ENCODE measurements at regions not wholly inside any gene's neighbourhood (a gene's known extent, or its start where the extent isn't known, plus 50 kb on each side); places are given as distances from the start of the nearest gene placed in this dataset.
"Not testable (repeated sequence)": the region's sequence is repeated elsewhere in the genome, so short reads cannot be mapped to it uniquely, and the experiment has no call there.

DNA sequence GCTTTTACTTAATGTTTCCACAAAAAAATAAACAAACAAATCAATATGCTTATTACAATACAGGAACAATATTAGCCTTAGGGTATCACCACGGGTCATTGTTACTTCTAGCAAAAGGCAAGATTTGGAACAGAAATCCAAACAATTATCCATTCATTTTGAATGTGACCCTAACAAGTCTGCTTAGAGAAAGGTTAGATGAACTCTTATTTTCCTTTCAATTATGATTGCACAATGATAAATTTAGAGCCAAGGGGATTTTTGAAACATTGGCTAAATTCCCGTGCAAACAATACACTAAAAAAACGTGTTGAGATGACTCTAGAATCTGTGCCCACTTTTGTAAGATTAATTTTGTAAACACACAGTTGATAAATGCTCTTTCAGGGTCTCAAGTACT lies 474.7 kb downstream of the PCDH7 start:
- no peak overlapping the region for H3K4me2 ChIP-seq
- no peak overlapping the region for H3K4me3 ChIP-seq
- DNase-seq (ENCODE audit: low read depth in 1 of 2, low spot score in 1 of 2), result no peak
- WGBS (ENCODE audit: missing lambda C conversion rate), result 12% methylated on average over 3 of the region's 3 CpGs
- H3K4me1 ChIP-seq, result no peaks in the 10 kb centered on the region
- H3K9me3 ChIP-seq, result no peaks in the 10 kb centered on the region
- ATAC-seq, result no peak
- TF ChIP-seq, protein P1, sequence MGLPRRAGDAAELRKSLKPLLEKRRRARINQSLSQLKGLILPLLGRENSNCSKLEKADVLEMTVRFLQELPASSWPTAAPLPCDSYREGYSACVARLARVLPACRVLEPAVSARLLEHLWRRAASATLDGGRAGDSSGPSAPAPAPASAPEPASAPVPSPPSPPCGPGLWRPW (IDR thresholded peaks at IDR 0.05), result no peak
- no peak for TF ChIP-seq KDM1A (IDR thresholded peaks at IDR 0.05; ENCODE audit: low read depth)
- TF ChIP-seq JUN (IDR thresholded peaks at IDR 0.05), result no peak
- no peak for TF ChIP-seq CHD2 (IDR thresholded peaks at IDR 0.05; ENCODE audit: low read length, partially characterized antibody)
- TF ChIP-seq HDAC2 (IDR thresholded peaks at IDR 0.05), result no peak
- TF ChIP-seq, protein P2, sequence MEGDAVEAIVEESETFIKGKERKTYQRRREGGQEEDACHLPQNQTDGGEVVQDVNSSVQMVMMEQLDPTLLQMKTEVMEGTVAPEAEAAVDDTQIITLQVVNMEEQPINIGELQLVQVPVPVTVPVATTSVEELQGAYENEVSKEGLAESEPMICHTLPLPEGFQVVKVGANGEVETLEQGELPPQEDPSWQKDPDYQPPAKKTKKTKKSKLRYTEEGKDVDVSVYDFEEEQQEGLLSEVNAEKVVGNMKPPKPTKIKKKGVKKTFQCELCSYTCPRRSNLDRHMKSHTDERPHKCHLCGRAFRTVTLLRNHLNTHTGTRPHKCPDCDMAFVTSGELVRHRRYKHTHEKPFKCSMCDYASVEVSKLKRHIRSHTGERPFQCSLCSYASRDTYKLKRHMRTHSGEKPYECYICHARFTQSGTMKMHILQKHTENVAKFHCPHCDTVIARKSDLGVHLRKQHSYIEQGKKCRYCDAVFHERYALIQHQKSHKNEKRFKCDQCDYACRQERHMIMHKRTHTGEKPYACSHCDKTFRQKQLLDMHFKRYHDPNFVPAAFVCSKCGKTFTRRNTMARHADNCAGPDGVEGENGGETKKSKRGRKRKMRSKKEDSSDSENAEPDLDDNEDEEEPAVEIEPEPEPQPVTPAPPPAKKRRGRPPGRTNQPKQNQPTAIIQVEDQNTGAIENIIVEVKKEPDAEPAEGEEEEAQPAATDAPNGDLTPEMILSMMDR (IDR thresholded peaks at IDR 0.05), result no peak
- no peak for TF ChIP-seq POLR2A (IDR thresholded peaks at IDR 0.05; ENCODE audit: low read length)
- TF ChIP-seq, protein P3, sequence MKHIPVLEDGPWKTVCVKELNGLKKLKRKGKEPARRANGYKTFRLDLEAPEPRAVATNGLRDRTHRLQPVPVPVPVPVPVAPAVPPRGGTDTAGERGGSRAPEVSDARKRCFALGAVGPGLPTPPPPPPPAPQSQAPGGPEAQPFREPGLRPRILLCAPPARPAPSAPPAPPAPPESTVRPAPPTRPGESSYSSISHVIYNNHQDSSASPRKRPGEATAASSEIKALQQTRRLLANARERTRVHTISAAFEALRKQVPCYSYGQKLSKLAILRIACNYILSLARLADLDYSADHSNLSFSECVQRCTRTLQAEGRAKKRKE (CRISPR knock-in tag; IDR thresholded peaks at IDR 0.05; ENCODE audit: low read depth), result no peak
- no peak for FAIRE-seq
- ChIA-PET CTCF (no interaction called here), POLR2A (no interaction called here)
- H3K27ac ChIP-seq, result no peak overlapping the region

DNA sequence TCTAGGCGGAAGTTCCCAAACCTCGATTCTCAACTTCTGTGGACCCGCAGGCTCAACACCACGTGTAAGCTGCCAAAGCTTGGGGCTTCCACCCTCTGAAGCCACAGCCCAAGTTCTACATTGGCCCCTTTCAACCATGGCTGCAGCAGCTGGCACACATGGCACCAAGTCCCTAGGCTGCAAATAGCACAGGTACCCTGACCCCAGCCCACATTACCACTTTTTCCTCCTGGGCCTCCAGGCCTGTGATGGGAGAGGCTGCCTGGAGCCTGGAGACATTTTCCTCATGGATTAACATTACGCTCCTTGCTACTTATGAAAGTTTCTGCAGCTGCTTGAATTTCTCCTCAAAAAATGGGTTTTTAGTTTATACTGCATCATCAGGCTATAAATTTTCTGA lies 479.5 kb downstream of the PCDH7 start:
- H3K9me3 ChIP-seq, result no peaks in the 10 kb centered on the region
- TF ChIP-seq ZFP36 (IDR thresholded peaks at IDR 0.05; ENCODE audit: borderline replicate concordance, partially characterized antibody) (no peak), CHD4 (IDR thresholded peaks at IDR 0.05; ENCODE audit: borderline replicate concordance) (no peak), CBX8 (IDR thresholded peaks at IDR 0.05) (no peak), EHMT2 (IDR thresholded peaks at IDR 0.05; ENCODE audit: low read depth) (no peak), PHF8 (IDR thresholded peaks at IDR 0.05; ENCODE audit: borderline replicate concordance, low read depth) (no peak), CEBPB (IDR thresholded peaks at IDR 0.05) (no peak), TP53 (CRISPR knock-in tag; IDR thresholded peaks at IDR 0.05) (no peak), CBX2 (IDR thresholded peaks at IDR 0.05; ENCODE audit: borderline replicate concordance, low read depth) (no peak), POLR2AphosphoS2 (conservative IDR thresholded peaks at IDR 0.05; ENCODE audit: low read length) (no peak)
- H3K4me1 ChIP-seq, result no peaks in the 10 kb centered on the region
- DNase-seq (ENCODE audit: low read depth in 1 of 2, low spot score in 1 of 2) (no peak), ATAC-seq (no peak), FAIRE-seq (no peak)
- ChIA-PET POLR2A (no interaction called here), CTCF (no interaction called here)
- H3K4me2 ChIP-seq, result no peak overlapping the region
- H3K27ac ChIP-seq, result no peak overlapping the region
- no peak overlapping the region for H3K4me3 ChIP-seq
- WGBS (ENCODE audit: missing lambda C conversion rate), result 28% methylated on average over 2 of the region's 5 CpGs

DNA sequence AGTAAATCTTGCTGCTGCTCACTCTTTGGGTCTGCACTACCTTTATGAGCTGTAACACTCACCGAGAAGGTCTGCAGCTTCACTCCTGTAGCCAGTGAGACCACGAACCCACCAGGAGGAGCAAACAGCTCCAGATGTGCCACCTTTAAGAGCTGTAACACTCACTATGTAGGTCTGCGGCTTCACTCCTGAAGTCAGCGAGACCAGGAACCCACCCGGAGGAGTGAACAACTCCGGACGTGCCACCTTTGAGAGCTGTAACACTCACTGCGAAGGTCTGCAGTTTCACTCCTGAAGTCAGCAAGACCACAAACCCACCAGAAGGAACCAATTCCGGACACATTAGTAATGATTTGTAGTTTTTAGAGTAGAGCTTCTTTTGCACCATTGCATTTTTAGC lies 481.9 kb downstream of the PCDH7 start:
- POLR2A ChIA-PET; H3K4me3 ChIP-seq; CTCF ChIA-PET; ATAC-seq; DNase-seq (ENCODE audit: low read depth in 1 of 2, low spot score in 1 of 2); FAIRE-seq; H3K4me1 ChIP-seq; H3K27ac ChIP-seq; H3K4me2 ChIP-seq; H3K9me3 ChIP-seq: not testable (repeated sequence)
- 45% methylated on average over 9 of the region's 9 CpGs for WGBS (ENCODE audit: missing lambda C conversion rate)

DNA sequence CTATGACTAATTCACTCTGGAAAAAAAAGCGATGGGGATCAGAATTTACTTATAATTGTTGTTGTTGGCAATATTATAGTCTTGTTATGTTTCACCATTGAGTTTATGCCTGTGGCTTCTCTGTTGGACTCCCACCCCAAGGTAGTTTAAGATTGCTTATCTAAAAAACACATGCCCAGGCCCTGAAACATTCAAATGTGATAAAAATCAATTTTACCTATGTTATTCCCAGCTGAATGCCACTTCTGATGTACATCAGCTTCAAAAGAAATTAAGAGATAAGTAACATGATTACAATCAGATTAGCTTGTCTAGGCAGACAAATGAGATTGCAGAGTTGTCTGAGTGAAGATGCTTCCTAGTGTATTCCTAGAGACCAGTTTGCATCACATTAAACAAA lies 484.7 kb downstream of the PCDH7 start:
- Histone ChIP-seq H3K4me3 (no peak overlapping the region), H3K9me3 (no peaks in the 10 kb centered on the region), H3K27ac (no peak overlapping the region), H3K4me1 (no peaks in the 10 kb centered on the region), H3K4me2 (no peak overlapping the region)
- no peak for FAIRE-seq
- no peak for ATAC-seq
- DNase-seq (ENCODE audit: low read depth in 1 of 2, low spot score in 1 of 2), result no peak
- WGBS (ENCODE audit: missing lambda C conversion rate), result 25% methylated on average over 1 of the region's 1 CpG
- CTCF ChIA-PET, result no interaction called here
- POLR2A ChIA-PET, result no interaction called here
- TF ChIP-seq ZFP36 (IDR thresholded peaks at IDR 0.05; ENCODE audit: borderline replicate concordance, partially characterized antibody) (no peak), FOSB (CRISPR knock-in tag; IDR thresholded peaks at IDR 0.05) (no peak), FOXS1 (CRISPR knock-in tag; IDR thresholded peaks at IDR 0.05) (no peak), RCOR1 (IDR thresholded peaks at IDR 0.05; ENCODE audit: low read depth, low read length) (no peak), TFCP2L1 (CRISPR knock-in tag; IDR thresholded peaks at IDR 0.05) (no peak), POLR2AphosphoS2 (conservative IDR thresholded peaks at IDR 0.05; ENCODE audit: low read length) (no peak), CHD2 (IDR thresholded peaks at IDR 0.05; ENCODE audit: low read length, partially characterized antibody) (no peak), RARB (CRISPR knock-in tag; IDR thresholded peaks at IDR 0.05) (no peak), POLR2A (IDR thresholded peaks at IDR 0.05; ENCODE audit: low read length) (no peak)
- TF ChIP-seq, protein P4, sequence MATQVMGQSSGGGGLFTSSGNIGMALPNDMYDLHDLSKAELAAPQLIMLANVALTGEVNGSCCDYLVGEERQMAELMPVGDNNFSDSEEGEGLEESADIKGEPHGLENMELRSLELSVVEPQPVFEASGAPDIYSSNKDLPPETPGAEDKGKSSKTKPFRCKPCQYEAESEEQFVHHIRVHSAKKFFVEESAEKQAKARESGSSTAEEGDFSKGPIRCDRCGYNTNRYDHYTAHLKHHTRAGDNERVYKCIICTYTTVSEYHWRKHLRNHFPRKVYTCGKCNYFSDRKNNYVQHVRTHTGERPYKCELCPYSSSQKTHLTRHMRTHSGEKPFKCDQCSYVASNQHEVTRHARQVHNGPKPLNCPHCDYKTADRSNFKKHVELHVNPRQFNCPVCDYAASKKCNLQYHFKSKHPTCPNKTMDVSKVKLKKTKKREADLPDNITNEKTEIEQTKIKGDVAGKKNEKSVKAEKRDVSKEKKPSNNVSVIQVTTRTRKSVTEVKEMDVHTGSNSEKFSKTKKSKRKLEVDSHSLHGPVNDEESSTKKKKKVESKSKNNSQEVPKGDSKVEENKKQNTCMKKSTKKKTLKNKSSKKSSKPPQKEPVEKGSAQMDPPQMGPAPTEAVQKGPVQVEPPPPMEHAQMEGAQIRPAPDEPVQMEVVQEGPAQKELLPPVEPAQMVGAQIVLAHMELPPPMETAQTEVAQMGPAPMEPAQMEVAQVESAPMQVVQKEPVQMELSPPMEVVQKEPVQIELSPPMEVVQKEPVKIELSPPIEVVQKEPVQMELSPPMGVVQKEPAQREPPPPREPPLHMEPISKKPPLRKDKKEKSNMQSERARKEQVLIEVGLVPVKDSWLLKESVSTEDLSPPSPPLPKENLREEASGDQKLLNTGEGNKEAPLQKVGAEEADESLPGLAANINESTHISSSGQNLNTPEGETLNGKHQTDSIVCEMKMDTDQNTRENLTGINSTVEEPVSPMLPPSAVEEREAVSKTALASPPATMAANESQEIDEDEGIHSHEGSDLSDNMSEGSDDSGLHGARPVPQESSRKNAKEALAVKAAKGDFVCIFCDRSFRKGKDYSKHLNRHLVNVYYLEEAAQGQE (IDR thresholded peaks at IDR 0.05), result no peak
- TF ChIP-seq, protein P5, sequence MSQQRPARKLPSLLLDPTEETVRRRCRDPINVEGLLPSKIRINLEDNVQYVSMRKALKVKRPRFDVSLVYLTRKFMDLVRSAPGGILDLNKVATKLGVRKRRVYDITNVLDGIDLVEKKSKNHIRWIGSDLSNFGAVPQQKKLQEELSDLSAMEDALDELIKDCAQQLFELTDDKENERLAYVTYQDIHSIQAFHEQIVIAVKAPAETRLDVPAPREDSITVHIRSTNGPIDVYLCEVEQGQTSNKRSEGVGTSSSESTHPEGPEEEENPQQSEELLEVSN (IDR thresholded peaks at IDR 0.05; ENCODE audit: borderline replicate concordance, low read depth), result no peak
- TF ChIP-seq, protein P6, sequence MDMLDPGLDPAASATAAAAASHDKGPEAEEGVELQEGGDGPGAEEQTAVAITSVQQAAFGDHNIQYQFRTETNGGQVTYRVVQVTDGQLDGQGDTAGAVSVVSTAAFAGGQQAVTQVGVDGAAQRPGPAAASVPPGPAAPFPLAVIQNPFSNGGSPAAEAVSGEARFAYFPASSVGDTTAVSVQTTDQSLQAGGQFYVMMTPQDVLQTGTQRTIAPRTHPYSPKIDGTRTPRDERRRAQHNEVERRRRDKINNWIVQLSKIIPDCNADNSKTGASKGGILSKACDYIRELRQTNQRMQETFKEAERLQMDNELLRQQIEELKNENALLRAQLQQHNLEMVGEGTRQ (IDR thresholded peaks at IDR 0.05), result no peak
